ENCODE measurements at regions not wholly inside any gene's neighbourhood (a gene's known extent, or its start where the extent isn't known, plus 50 kb on each side); places are given as distances from the start of the nearest gene placed in this dataset.

GRCh38 chr10:62511656-62512055, 137.5 kb downstream of the ZNF365 start:
- Histone ChIP-seq H3K27ac (no peak overlapping the region), H3F3A (ENCODE audit: low read depth) (peaks cover 5% of the 10 kb centered on the region), H3K36me3 (no peaks in the 10 kb centered on the region), H3K9ac (no peak overlapping the region), H3K4me1 (peaks cover 12% of the 10 kb centered on the region), H3K4me2 (no peak overlapping the region), H3K27me3 (no peaks in the 10 kb centered on the region), H3K79me2 (ENCODE audit: low read depth) (no peaks in the 10 kb centered on the region), H3K9me3 (ENCODE audit: low read depth) (no peaks in the 10 kb centered on the region), H2AFZ (replicated peaks) (no peak overlapping the region), H3K4me3 (no peak overlapping the region), H4K20me1 (ENCODE audit: low read depth) (no peaks in the 10 kb centered on the region)
- no peaks in the 10 kb centered on the region for H3K36me3 Mint-ChIP-seq
- no peak for TF ChIP-seq EZH2 (IDR thresholded peaks at IDR 0.05)
- TF ChIP-seq CTCF (IDR thresholded peaks at IDR 0.05), result no peak
- no peak for TF ChIP-seq EZH2phosphoT487 (IDR thresholded peaks at IDR 0.05)
- no peaks in the 10 kb centered on the region for H3K4me1 Mint-ChIP-seq
- peaks cover 2% of the 10 kb centered on the region for H3K27me3 Mint-ChIP-seq (ENCODE audit: insufficient read depth, low read depth)
- H3K4me3 Mint-ChIP-seq, result no peak overlapping the region
- no peak overlapping the region for H3K27ac Mint-ChIP-seq
- no peaks in the 10 kb centered on the region for H3K9me3 Mint-ChIP-seq
- no peak for DNase-seq (ENCODE audit: low spot score)

- H3K27ac ChIP-seq, result no peak overlapping the region
- no peak overlapping the region for H3K4me3 ChIP-seq
- no peaks in the 10 kb centered on the region for H3K36me3 ChIP-seq
- H3K4me1 ChIP-seq, result no peaks in the 10 kb centered on the region
- Mint-ChIP-seq H3K9me3 (no peaks in the 10 kb centered on the region), H3K27ac (no peak overlapping the region), H3K36me3 (no peaks in the 10 kb centered on the region), H3K27me3 (ENCODE audit: insufficient read depth, low read depth) (peaks cover 2% of the 10 kb centered on the region), H3K4me1 (no peaks in the 10 kb centered on the region), H3K4me3 (no peak overlapping the region)
- DNase-seq (ENCODE audit: low spot score), result no peak
- no peaks in the 10 kb centered on the region for H3F3A ChIP-seq (ENCODE audit: low read depth)
- H3K9ac ChIP-seq, result no peak overlapping the region
- H3K9me3 ChIP-seq (ENCODE audit: low read depth), result no peaks in the 10 kb centered on the region
- H2AFZ ChIP-seq (replicated peaks), result no peak overlapping the region
- H3K27me3 ChIP-seq, result no peaks in the 10 kb centered on the region
- TF ChIP-seq CTCF (IDR thresholded peaks at IDR 0.05) (no peak), EZH2 (IDR thresholded peaks at IDR 0.05) (no peak), EZH2phosphoT487 (IDR thresholded peaks at IDR 0.05) (no peak)
- H3K79me2 ChIP-seq (ENCODE audit: low read depth), result no peaks in the 10 kb centered on the region
- no peak overlapping the region for H3K4me2 ChIP-seq
- H4K20me1 ChIP-seq (ENCODE audit: low read depth), result no peaks in the 10 kb centered on the region
These were observed 138.7 kb downstream of the ZNF365 start for GRCh38 chr10:62512732-62513475.

- H3K27me3 Mint-ChIP-seq (ENCODE audit: insufficient read depth, low read depth), result peaks cover 2% of the 10 kb centered on the region
- Histone ChIP-seq H3K27ac (no peak overlapping the region), H3K9me3 (ENCODE audit: low read depth) (no peaks in the 10 kb centered on the region), H3K79me2 (ENCODE audit: low read depth) (no peaks in the 10 kb centered on the region), H4K20me1 (ENCODE audit: low read depth) (no peaks in the 10 kb centered on the region), H3F3A (ENCODE audit: low read depth) (no peaks in the 10 kb centered on the region), H3K36me3 (no peaks in the 10 kb centered on the region), H2AFZ (replicated peaks) (no peak overlapping the region), H3K4me1 (no peaks in the 10 kb centered on the region), H3K4me2 (no peak overlapping the region), H3K9ac (no peak overlapping the region), H3K27me3 (no peaks in the 10 kb centered on the region), H3K4me3 (no peak overlapping the region)
- no peak overlapping the region for H3K4me3 Mint-ChIP-seq
- no peaks in the 10 kb centered on the region for H3K36me3 Mint-ChIP-seq
- no peak for DNase-seq (ENCODE audit: low spot score)
- TF ChIP-seq CTCF (IDR thresholded peaks at IDR 0.05), result no peak
- no peak for TF ChIP-seq EZH2phosphoT487 (IDR thresholded peaks at IDR 0.05)
- TF ChIP-seq EZH2 (IDR thresholded peaks at IDR 0.05), result no peak
- H3K9me3 Mint-ChIP-seq, result no peaks in the 10 kb centered on the region
- H3K4me1 Mint-ChIP-seq, result no peaks in the 10 kb centered on the region
- H3K27ac Mint-ChIP-seq, result no peak overlapping the region
These were observed 140.0 kb downstream of the ZNF365 start for GRCh38 chr10:62514079-62514693.

All from neural progenitor cell (in vitro differentiated cells).